Adrenal gland (tissue), 5 donors: ENCODE measurements at regions not wholly inside any gene's neighbourhood (a gene's known extent, or its start where the extent isn't known, plus 50 kb on each side); places are given as distances from the start of the nearest gene placed in this dataset.
"Not testable (repeated sequence)": the region's sequence is repeated elsewhere in the genome, so short reads cannot be mapped to it uniquely, and the experiment has no call there.

Experiments
- POLR2A ChIP-seq, 2 donors: fragments of 450-650 bp; IDR thresholded peaks; one replicate each; pipeline ENCODE4 v1.6.1; 2017; ENCODE audit warnings: antibody characterized with exemption in 2 of 2, mild to moderate bottlenecking in 2 of 2, moderate library complexity in 1 of 2
- TF ChIP-seq, protein P1 (sequence below), 6 experiments: fragments of 450-650 bp in 4 of 6; fragments of 200-600 bp in 2 of 6; sonication (generic) in 1 of 6; IDR thresholded peaks; 1 replicate in 5 of 6; 2 replicates in 1 of 6; pipeline versions ENCODE4 v1.5.1 to v1.8.0; 2016 to 2021; ENCODE audit warnings: antibody characterized with exemption in 6 of 6, mild to moderate bottlenecking in 2 of 6, moderate library complexity in 1 of 6
- donor health status: DM: no; HTN: no; CAD: no.

DNA sequence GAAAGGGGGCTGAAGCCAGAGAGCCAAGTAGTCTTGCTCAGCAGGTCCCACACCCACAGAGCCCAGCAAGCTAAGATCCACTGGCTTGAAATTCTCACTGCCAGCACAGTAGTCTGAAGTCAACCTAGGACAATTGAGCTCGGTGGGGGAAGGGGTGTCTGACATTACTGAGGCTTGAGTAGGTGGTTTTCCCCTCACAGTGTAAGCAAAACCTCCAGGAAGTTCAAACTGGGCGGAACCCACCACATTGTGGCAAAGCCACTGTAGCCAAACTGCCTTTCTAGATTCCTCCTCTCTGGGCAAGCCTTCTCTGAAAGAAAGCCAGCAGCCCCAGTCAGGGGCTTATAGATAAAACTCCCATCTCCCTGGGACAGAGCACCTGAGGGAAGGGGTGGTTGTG lies 630.9 kb upstream of the ITGA1 start:
- TF ChIP-seq, protein P1, sequence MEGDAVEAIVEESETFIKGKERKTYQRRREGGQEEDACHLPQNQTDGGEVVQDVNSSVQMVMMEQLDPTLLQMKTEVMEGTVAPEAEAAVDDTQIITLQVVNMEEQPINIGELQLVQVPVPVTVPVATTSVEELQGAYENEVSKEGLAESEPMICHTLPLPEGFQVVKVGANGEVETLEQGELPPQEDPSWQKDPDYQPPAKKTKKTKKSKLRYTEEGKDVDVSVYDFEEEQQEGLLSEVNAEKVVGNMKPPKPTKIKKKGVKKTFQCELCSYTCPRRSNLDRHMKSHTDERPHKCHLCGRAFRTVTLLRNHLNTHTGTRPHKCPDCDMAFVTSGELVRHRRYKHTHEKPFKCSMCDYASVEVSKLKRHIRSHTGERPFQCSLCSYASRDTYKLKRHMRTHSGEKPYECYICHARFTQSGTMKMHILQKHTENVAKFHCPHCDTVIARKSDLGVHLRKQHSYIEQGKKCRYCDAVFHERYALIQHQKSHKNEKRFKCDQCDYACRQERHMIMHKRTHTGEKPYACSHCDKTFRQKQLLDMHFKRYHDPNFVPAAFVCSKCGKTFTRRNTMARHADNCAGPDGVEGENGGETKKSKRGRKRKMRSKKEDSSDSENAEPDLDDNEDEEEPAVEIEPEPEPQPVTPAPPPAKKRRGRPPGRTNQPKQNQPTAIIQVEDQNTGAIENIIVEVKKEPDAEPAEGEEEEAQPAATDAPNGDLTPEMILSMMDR (IDR thresholded peaks at IDR 0.05): not testable (repeated sequence)
- not testable (repeated sequence) for TF ChIP-seq POLR2A (IDR thresholded peaks at IDR 0.05)
